ENCODE measurements at regions not wholly inside any gene's neighbourhood (a gene's known extent, or its start where the extent isn't known, plus 50 kb on each side); places are given as distances from the start of the nearest gene placed in this dataset.

- DNase-seq (ENCODE audit: low read depth): no peak
- no peak overlapping the region for H3K4me3 ChIP-seq (ENCODE audit: low read depth, low read length)
- TF ChIP-seq CTCF (IDR thresholded peaks at IDR 0.05; ENCODE audit: insufficient read depth, low read depth, low read length, missing control alignments): no peak
Observed at GRCh38 chr2:234429265-234429664, 67.6 kb downstream of the ARL4C start.

- peak; percentile 32 for DNase-seq (ENCODE audit: low read depth)
- no peak for TF ChIP-seq CTCF (IDR thresholded peaks at IDR 0.05; ENCODE audit: insufficient read depth, low read depth, low read length, missing control alignments)
- H3K4me3 ChIP-seq (ENCODE audit: low read depth, low read length): no peak overlapping the region
Observed at GRCh38 chr2:234427081-234428061, 69.5 kb downstream of the ARL4C start.

- no peak overlapping the region for H3K4me3 ChIP-seq (ENCODE audit: low read depth, low read length)
- DNase-seq (ENCODE audit: low read depth): peak; percentile 35
- no peak for TF ChIP-seq CTCF (IDR thresholded peaks at IDR 0.05; ENCODE audit: insufficient read depth, low read depth, low read length, missing control alignments)
Observed at GRCh38 chr2:234426616-234427015, 70.3 kb downstream of the ARL4C start.

- no peak for TF ChIP-seq CTCF (IDR thresholded peaks at IDR 0.05; ENCODE audit: insufficient read depth, low read depth, low read length, missing control alignments)
- peak; percentile 84 for DNase-seq (ENCODE audit: low read depth)
- no peak overlapping the region for H3K4me3 ChIP-seq (ENCODE audit: low read depth, low read length)
Observed at GRCh38 chr2:234425639-234426603, 71.0 kb downstream of the ARL4C start.

- no peak for TF ChIP-seq CTCF (IDR thresholded peaks at IDR 0.05; ENCODE audit: insufficient read depth, low read depth, low read length, missing control alignments)
- H3K4me3 ChIP-seq (ENCODE audit: low read depth, low read length): no peak overlapping the region
- DNase-seq (ENCODE audit: low read depth): no peak
Observed at GRCh38 chr2:234423884-234424283, 73.0 kb downstream of the ARL4C start.

- no peak for DNase-seq (ENCODE audit: low read depth)
- no peak overlapping the region for H3K4me3 ChIP-seq (ENCODE audit: low read depth, low read length)
- TF ChIP-seq CTCF (IDR thresholded peaks at IDR 0.05; ENCODE audit: insufficient read depth, low read depth, low read length, missing control alignments): no peak
Observed at GRCh38 chr2:234422981-234423431, 73.9 kb downstream of the ARL4C start.

Data from GM12865 (cell line).